ENCODE measurements at regions not wholly inside any gene's neighbourhood (a gene's known extent, or its start where the extent isn't known, plus 50 kb on each side); places are given as distances from the start of the nearest gene placed in this dataset.

GRCh38 chr1:90435351-90435750 is 281.8 kb downstream of the BARHL2 start:
- ATAC-seq: no peak
- no peak for FAIRE-seq

GRCh38 chr1:90434460-90434859 is 282.6 kb downstream of the BARHL2 start:
- intact Hi-C loops (cut with DNase I): no loop called here
- Histone ChIP-seq H3K27me3 (peaks cover 0 to 3% (median 0%) of the 10 kb centered on the region in 4 donors), H3K9me3 (no peaks in the 10 kb centered on the region), H3K27ac (no peak overlapping the region), H3K36me3 (no peaks in the 10 kb centered on the region), H3K4me3 (no peak overlapping the region), H3K4me1 (no peaks in the 10 kb centered on the region)
- ATAC-seq: no peak
- FAIRE-seq: no peak
- no peak for TF ChIP-seq CTCF (IDR thresholded peaks at IDR 0.05)
- 46 to 60% methylated on average over 2 of the region's 2 CpGs for WGBS, 2 donors
- DNase-seq: no peak

More at GRCh38 chr1:90435351-90435750, 281.8 kb downstream of the BARHL2 start:
- Histone ChIP-seq H3K4me3 (no peak overlapping the region), H3K27ac (no peak overlapping the region), H3K4me1 (no peaks in the 10 kb centered on the region), H3K27me3 (no peaks in the 10 kb centered on the region), H3K9me3 (no peaks in the 10 kb centered on the region), H3K36me3 (no peaks in the 10 kb centered on the region)
- 42 to 60% methylated on average over 3 of the region's 3 CpGs for WGBS, 2 donors
- TF ChIP-seq CTCF (IDR thresholded peaks at IDR 0.05): no peak
- DNase-seq: no peak
- intact Hi-C loops (cut with DNase I): no loop called here

GRCh38 chr1:90417126-90417525 is 300.0 kb downstream of the BARHL2 start:
- H3K9me3 ChIP-seq: no peaks in the 10 kb centered on the region
- no peak for DNase-seq
- no peak for TF ChIP-seq CTCF (IDR thresholded peaks at IDR 0.05)
- no peak overlapping the region for H3K27ac ChIP-seq
- intact Hi-C loops (cut with DNase I): no loop called here
- no peaks in the 10 kb centered on the region for H3K27me3 ChIP-seq
- H3K36me3 ChIP-seq: no peaks in the 10 kb centered on the region
- ATAC-seq: no peak
- FAIRE-seq: no peak
- H3K4me3 ChIP-seq: no peak overlapping the region
- H3K4me1 ChIP-seq: no peaks in the 10 kb centered on the region

- intact Hi-C loops (cut with DNase I): no loop called here
- WGBS, 2 donors: 54 to 75% methylated on average over 1 of the region's 1 CpG
- TF ChIP-seq CTCF (IDR thresholded peaks at IDR 0.05): no peak
- Histone ChIP-seq H3K4me3 (no peak overlapping the region), H3K4me1 (no peaks in the 10 kb centered on the region), H3K36me3 (no peaks in the 10 kb centered on the region), H3K9me3 (no peaks in the 10 kb centered on the region), H3K27me3 (no peaks in the 10 kb centered on the region), H3K27ac (no peak overlapping the region)
- FAIRE-seq (no peak), ATAC-seq (peak in 3 of 4 donors; percentile 26 to 75 (median 53)), DNase-seq (peak in 1 of 6 donors; percentile 4)
Observed at GRCh38 chr1:90414201-90414600, 302.9 kb downstream of the BARHL2 start.

GRCh38 chr1:90413519-90413918 is 303.6 kb downstream of the BARHL2 start:
- intact Hi-C loops (cut with DNase I): no loop called here
- ATAC-seq (no peak), DNase-seq (no peak), FAIRE-seq (no peak)
- no peaks in the 10 kb centered on the region for H3K9me3 ChIP-seq
- no peak overlapping the region for H3K27ac ChIP-seq
- no peak overlapping the region for H3K4me3 ChIP-seq
- H3K4me1 ChIP-seq: no peaks in the 10 kb centered on the region
- no peaks in the 10 kb centered on the region for H3K36me3 ChIP-seq
- 68 to 76% methylated on average over 3 of the region's 3 CpGs for WGBS, 2 donors
- no peak for TF ChIP-seq CTCF (IDR thresholded peaks at IDR 0.05)
- no peaks in the 10 kb centered on the region for H3K27me3 ChIP-seq

Measured in pancreas (tissue), 10 donors.